ENCODE measurements at regions not wholly inside any gene's neighbourhood (a gene's known extent, or its start where the extent isn't known, plus 50 kb on each side); places are given as distances from the start of the nearest gene placed in this dataset.
"Not testable (repeated sequence)": the region's sequence is repeated elsewhere in the genome, so short reads cannot be mapped to it uniquely, and the experiment has no call there.

- no peak for DNase-seq
Observed at GRCh38 chr17:64771980-64772844, 110.1 kb upstream of the SMURF2 start.

GRCh38 chr17:64769712-64770111 is 107.6 kb upstream of the SMURF2 start:
- no peak for DNase-seq

GRCh38 chr17:64767269-64767997 is 105.3 kb upstream of the SMURF2 start:
- no peak for DNase-seq

DNA sequence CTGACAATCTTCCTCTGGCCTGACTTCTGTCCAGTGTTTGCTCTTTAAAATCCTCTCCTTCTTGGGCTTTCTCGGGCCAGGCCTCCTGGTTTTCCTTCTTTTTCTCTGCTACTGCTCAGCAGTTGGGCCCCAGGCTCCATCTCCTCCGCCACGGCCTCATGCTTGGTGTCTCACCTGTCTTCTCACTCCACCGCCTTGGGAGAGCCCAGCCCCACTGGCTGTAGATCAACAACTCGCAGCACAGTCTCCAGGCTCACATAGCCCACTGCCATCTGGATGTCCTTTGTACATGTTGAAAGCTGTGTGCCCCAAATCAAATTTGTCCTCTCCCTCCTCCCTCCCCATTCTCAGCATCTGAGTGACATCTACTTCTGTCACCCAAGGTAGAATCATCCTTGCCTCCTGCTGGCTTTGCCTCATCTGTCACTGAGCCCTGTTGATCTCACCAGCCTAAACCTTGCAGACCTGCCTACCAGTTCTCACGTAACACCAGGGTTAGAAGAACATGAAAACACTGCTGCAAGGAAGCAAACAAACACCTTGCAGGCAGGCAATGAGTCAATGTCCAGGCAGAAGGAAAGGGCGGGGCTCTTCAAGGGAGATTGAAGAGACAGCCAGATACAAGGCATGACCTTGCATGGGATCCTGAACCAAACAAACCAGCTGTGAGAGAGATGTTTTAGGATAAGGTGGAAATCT is 103.2 kb upstream of the SMURF2 start:
- no peak for DNase-seq

DNA sequence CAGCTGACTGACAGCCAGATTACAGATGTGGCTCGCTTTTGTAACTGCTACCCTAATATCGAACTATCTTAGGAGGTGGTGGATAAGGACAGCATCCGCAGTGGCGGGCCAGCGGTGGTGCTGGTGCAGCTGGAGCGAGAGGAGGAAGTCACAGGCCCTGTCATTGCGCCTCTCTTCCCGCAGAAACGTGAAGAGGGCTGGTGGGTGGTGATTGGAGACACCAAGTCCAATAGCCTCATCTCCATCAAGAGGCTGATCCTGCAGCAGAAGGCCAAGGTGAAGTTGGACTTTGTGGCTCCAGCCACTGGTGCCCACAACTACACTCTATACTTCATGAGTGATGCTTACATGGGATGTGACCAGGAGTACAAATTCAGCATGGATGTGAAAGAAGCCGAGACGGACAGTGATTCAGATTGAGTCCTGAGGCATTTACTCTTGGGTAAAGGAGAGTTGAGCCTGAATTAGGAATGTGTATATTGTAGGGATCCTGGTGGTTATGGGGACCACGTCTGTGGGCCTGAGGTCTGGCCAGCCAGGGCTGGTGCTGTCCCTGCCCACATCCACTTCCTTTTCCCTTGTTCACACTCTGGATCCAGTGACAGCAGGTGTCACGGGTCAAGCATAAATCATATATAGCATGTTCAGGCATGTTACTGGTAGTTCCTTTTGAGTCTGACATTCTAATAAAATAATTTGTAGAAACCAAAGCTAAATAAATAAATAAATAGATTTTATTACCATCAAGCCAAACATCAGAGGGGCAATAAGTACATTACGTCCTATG is 89.0 kb upstream of the SMURF2 start:
- no peak for DNase-seq

- DNase-seq: no peak
Observed at GRCh38 chr17:64750478-64750877, 88.4 kb upstream of the SMURF2 start.

GRCh38 chr17:64749306-64749705 is 87.2 kb upstream of the SMURF2 start:
- no peak for DNase-seq

GRCh38 chr17:64747938-64748540 is 85.9 kb upstream of the SMURF2 start:
- DNase-seq: no peak

- no peak for DNase-seq
Observed at GRCh38 chr17:64742326-64742725, 80.2 kb upstream of the SMURF2 start.

DNA sequence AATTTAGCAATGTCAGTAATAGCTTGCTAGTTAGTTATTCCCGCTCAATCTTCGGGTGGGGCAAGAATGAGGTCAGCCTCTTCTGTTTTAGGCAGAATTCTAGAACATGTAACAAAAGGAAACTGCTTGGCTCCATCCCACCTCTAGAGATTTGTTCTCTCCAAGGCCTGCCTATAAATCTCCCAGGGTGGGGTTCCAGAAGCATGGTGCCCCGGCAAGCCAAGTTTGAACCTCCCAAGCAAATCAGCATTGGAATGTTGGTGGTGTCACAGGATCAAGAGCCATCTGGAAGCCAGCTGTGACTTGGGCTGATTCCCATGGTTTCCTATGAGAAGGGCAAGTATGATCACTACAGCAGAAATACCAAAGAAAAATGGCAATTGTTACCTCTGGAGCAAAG is 79.8 kb upstream of the SMURF2 start:
- DNase-seq: not testable (repeated sequence)

DNA sequence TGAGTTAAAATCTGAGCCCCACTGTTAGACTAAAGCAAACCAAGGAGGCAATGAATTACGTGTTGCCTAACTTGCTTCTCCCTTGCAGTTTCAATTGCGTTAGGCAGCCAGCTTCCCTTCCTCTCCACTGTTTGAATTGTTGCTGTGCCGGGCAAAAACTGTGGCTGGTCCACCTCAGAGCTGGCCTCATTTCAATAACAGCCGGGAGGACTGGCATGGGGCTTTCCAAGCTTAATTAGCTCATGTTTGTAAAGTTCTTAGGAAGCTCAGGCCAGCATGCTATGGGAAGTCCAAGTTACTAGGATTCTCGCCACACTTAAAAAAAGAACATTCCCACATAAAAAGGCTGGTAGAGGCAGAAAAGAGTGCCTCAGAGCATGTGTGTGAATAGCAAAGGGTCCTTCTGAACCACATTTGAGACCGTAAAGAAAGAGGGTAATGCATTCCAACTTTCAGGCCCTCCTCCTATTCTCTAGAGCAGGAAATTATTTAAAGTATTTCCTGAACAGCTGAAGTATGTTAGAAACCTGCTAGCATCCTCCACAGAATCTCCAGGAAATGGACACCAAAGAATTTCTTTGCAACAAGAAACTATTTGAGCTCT is 79.0 kb upstream of the SMURF2 start:
- DNase-seq: no peak

- no peak for DNase-seq
Observed at GRCh38 chr17:64739316-64740058, 77.4 kb upstream of the SMURF2 start.

- DNase-seq: peak; percentile 16
Observed at GRCh38 chr17:64736804-64737492, 74.8 kb upstream of the SMURF2 start.

DNA sequence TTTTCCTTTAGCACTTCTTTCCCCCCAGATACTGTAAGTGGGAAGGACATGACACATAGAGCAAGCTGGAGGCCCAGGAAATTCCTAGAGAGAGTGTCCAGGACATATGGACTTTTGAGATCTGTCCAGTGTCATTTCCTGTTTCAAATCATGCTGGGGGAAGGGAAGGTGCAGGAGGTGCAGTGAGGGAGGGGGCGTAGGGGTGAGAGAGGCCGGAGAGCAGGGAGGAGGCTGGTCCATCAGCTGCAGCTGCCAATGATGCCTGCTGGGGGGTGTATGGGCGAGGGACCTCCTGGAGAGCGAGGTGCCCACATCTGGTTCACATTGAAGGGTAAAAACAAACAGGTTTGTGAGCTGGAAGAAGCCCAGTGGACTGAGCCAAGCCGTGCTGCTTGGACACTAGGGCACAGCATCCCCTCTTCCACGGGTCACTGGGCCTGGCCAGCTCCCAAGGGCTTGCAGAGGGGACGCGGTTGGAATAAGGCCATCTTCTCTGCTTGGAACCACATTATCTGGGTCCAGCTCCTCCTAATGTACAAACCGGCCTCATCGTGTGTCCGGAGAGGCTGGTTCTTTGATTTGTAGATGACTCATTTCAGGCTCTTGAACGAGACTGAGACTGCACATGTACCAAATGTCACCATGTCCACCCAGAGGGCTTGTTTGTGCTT is 70.4 kb upstream of the SMURF2 start:
- no peak for DNase-seq

DNA sequence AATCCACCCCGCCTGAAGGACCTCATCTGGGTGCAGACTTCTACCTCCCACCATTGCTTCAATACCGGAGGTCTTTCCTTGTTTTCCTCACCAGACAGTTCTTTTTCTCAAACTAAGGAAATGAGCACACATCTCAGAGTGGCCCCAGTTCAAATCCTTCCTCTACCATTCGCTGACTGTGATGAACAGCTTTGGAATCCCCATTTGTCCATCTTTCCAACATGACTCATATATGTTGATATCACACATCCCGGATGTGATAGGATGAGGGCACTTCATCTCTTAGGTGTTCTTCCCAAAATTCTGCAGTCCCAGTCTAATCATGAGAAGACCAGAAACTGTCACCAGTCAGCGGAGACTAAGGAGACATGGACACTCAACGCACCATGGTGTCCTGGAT is 67.9 kb upstream of the SMURF2 start:
- DNase-seq: not testable (repeated sequence)

DNA sequence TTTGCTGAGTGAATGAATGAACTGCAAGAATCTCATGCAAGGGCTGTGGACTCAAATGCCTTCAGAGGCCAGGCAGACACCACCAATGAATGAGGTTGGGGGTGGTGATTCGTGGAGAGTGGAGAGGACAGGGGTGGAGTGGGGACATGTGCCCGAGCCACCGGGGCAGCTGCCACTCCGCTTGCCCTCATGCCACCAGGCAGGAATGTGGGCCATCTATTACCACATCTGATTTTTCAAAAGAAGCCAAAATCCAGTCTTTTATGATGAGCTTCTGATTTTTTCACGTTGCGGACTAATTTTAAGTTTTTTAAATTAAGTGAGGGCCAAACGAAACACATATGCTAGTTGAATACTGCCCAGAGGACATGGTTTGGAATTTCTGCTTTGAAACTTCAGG is 67.1 kb upstream of the SMURF2 start:
- DNase-seq: no peak

DNA sequence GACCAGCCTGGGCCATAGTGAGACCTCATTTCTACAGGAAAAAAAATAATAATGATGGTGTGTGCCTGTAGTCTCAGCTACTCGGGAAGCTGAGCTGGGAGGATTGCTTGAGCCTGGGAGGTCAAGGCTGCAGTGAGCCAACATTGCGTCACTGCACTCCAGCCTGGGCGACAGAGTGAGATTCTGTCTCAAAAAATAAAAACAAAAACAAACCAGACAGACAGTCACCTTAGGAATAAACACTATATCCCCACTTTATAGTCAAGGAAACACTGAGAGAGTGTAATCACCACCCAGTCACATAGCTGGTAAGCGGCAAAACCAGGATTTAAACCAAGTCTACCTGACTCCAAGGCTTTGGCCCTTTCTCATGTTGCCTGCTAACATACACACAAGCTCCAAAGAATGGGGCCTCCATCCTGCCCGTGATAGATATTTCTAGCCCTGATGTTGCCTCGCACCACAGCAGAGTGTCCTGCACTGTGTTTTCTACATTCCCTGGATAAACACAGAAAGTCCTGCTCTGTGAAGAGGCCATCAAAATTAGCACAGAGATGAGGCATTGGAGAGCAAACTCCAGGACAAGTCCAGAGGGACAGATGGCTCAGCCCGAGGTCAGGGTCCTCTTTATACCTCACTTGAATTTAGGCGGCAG is 66.1 kb upstream of the SMURF2 start:
- no peak for DNase-seq

DNA sequence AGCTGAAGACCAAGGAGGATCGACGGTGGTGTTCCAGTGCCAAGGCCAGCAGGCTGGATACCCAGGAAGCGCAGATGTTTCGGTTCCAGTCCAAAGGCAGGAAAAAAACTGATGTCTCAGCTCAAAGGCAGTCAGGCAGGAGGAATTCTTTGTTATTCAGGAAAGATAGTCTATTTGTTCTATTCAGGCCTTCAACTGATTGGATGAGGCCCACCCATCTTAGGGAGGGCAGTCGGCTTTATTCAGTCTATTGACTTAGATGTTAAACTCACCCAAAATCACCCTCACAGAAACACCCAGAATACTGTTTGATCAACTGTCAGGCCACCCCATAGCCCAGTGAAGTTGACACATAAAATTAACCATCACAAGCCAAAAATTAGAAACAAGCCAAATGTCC is 63.9 kb upstream of the SMURF2 start:
- not testable (repeated sequence) for DNase-seq

GRCh38 chr17:64724246-64724645 is 62.1 kb upstream of the SMURF2 start:
- DNase-seq: not testable (repeated sequence)
